ENCODE measurements at regions not wholly inside any gene's neighbourhood (a gene's known extent, or its start where the extent isn't known, plus 50 kb on each side); places are given as distances from the start of the nearest gene placed in this dataset.

- DNase-seq (ENCODE audit: low spot score in 2 of 2): no peak
- WGBS: 16% methylated on average over 3 of the region's 3 CpGs
- Histone ChIP-seq H3K27ac (no peak overlapping the region), H3K27me3 (no peaks in the 10 kb centered on the region), H3K4me1 (no peaks in the 10 kb centered on the region), H3K4me3 (no peak overlapping the region), H3K9me3 (no peaks in the 10 kb centered on the region), H3K36me3 (no peaks in the 10 kb centered on the region)
- TF ChIP-seq POLR2A (IDR thresholded peaks at IDR 0.05): no peak
- no peak for TF ChIP-seq POLR2AphosphoS5 (IDR thresholded peaks at IDR 0.05)
- TF ChIP-seq EP300 (IDR thresholded peaks at IDR 0.05): no peak
- TF ChIP-seq CTCF (IDR thresholded peaks at IDR 0.05): no peak
Observed at GRCh38 chr12:78331753-78332152, 501.1 kb downstream of the NAV3 start.

- TF ChIP-seq POLR2A (IDR thresholded peaks at IDR 0.05): no peak
- no peak for TF ChIP-seq POLR2AphosphoS5 (IDR thresholded peaks at IDR 0.05)
- no peak for TF ChIP-seq CTCF (IDR thresholded peaks at IDR 0.05)
- TF ChIP-seq EP300 (IDR thresholded peaks at IDR 0.05): no peak
- Histone ChIP-seq H3K27me3 (no peaks in the 10 kb centered on the region), H3K4me1 (no peaks in the 10 kb centered on the region), H3K27ac (no peak overlapping the region), H3K4me3 (no peak overlapping the region), H3K36me3 (no peaks in the 10 kb centered on the region), H3K9me3 (no peaks in the 10 kb centered on the region)
- DNase-seq (ENCODE audit: low spot score in 2 of 2): no peak
- WGBS: 83% methylated on average over 2 of the region's 2 CpGs
Observed at GRCh38 chr12:78338054-78338785, 507.5 kb downstream of the NAV3 start.

- no peak overlapping the region for H3K4me3 ChIP-seq
- no peaks in the 10 kb centered on the region for H3K27me3 ChIP-seq
- no peaks in the 10 kb centered on the region for H3K4me1 ChIP-seq
- H3K36me3 ChIP-seq: no peaks in the 10 kb centered on the region
- DNase-seq (ENCODE audit: low spot score in 2 of 2): no peak
- H3K9me3 ChIP-seq: no peaks in the 10 kb centered on the region
- H3K27ac ChIP-seq: no peak overlapping the region
- WGBS: 63% methylated on average over 1 of the region's 4 CpGs
- no peak for TF ChIP-seq POLR2A (IDR thresholded peaks at IDR 0.05)
- no peak for TF ChIP-seq EP300 (IDR thresholded peaks at IDR 0.05)
- TF ChIP-seq CTCF (IDR thresholded peaks at IDR 0.05): no peak
- no peak for TF ChIP-seq POLR2AphosphoS5 (IDR thresholded peaks at IDR 0.05)
Observed at GRCh38 chr12:78340406-78340805, 509.7 kb downstream of the NAV3 start.

- Histone ChIP-seq H3K27ac (no peak overlapping the region), H3K27me3 (no peaks in the 10 kb centered on the region), H3K4me1 (no peaks in the 10 kb centered on the region), H3K36me3 (no peaks in the 10 kb centered on the region), H3K9me3 (no peaks in the 10 kb centered on the region), H3K4me3 (no peak overlapping the region)
- DNase-seq (ENCODE audit: low spot score in 2 of 2): no peak
- WGBS: 98% methylated on average over 1 of the region's 1 CpG
- no peak for TF ChIP-seq CTCF (IDR thresholded peaks at IDR 0.05)
- no peak for TF ChIP-seq EP300 (IDR thresholded peaks at IDR 0.05)
- TF ChIP-seq POLR2AphosphoS5 (IDR thresholded peaks at IDR 0.05): no peak
- TF ChIP-seq POLR2A (IDR thresholded peaks at IDR 0.05): no peak
Observed at GRCh38 chr12:78343657-78344056, 513.0 kb downstream of the NAV3 start.

GRCh38 chr12:78359520-78359919 lies 505.1 kb upstream of the SYT1 start:
- no peak for TF ChIP-seq EP300 (IDR thresholded peaks at IDR 0.05)
- TF ChIP-seq CTCF (IDR thresholded peaks at IDR 0.05): no peak
- no peak for TF ChIP-seq POLR2AphosphoS5 (IDR thresholded peaks at IDR 0.05)
- no peak for TF ChIP-seq POLR2A (IDR thresholded peaks at IDR 0.05)
- H3K9me3 ChIP-seq: no peaks in the 10 kb centered on the region
- H3K27ac ChIP-seq: no peak overlapping the region
- no peaks in the 10 kb centered on the region for H3K36me3 ChIP-seq
- no peaks in the 10 kb centered on the region for H3K4me1 ChIP-seq
- no peak for DNase-seq (ENCODE audit: low spot score in 2 of 2)
- H3K27me3 ChIP-seq: no peaks in the 10 kb centered on the region
- H3K4me3 ChIP-seq: no peak overlapping the region
- 46% methylated on average over 1 of the region's 1 CpG for WGBS

Measured in suprapubic skin (tissue), 4 donors.